Epithelial cell of proximal tubule (primary cell): ENCODE measurements at regions not wholly inside any gene's neighbourhood (a gene's known extent, or its start where the extent isn't known, plus 50 kb on each side); places are given as distances from the start of the nearest gene placed in this dataset.

Experiments used
- DNase-seq: peaks from one replicate; pipeline ENCODE4 v3.0.0-alpha.2; 2011; ENCODE audit warnings: low read depth
- H3K4me3 ChIP-seq: 2 replicates; pipeline ENCODE4 v1.5.1; 2011; ENCODE audit warnings: low read depth, mild to moderate bottlenecking, low read length
- CTCF ChIP-seq: conservative IDR thresholded peaks from 2 replicates; pipeline ENCODE4 v1.5.1; 2012; ENCODE audit warnings: low read depth, mild to moderate bottlenecking, low read length

- no peak for DNase-seq
- H3K4me3 ChIP-seq, result no peak overlapping the region
- TF ChIP-seq CTCF, result no peak
Measured at GRCh38 chr2:155235710-155236109, 537.2 kb downstream of the KCNJ3 start.

- H3K4me3 ChIP-seq, result no peak overlapping the region
- peak; percentile 67 for TF ChIP-seq CTCF
- no peak for DNase-seq
Measured at GRCh38 chr2:155223781-155224406, 525.4 kb downstream of the KCNJ3 start.

GRCh38 chr2:155218945-155219344, 520.5 kb downstream of the KCNJ3 start:
- no peak for TF ChIP-seq CTCF
- H3K4me3 ChIP-seq, result no peak overlapping the region
- no peak for DNase-seq

GRCh38 chr2:155218292-155218924, 519.9 kb downstream of the KCNJ3 start:
- no peak for TF ChIP-seq CTCF

GRCh38 chr2:155215037-155215707, 516.7 kb downstream of the KCNJ3 start:
- H3K4me3 ChIP-seq, result no peak overlapping the region
- no peak for TF ChIP-seq CTCF
- DNase-seq, result peak; percentile 26

More at GRCh38 chr2:155218292-155218924, 519.9 kb downstream of the KCNJ3 start:
- DNase-seq, result no peak
- H3K4me3 ChIP-seq, result no peak overlapping the region

- TF ChIP-seq CTCF, result no peak
- no peak overlapping the region for H3K4me3 ChIP-seq
- DNase-seq, result no peak
Measured at GRCh38 chr2:155209696-155210450, 511.4 kb downstream of the KCNJ3 start.
